ENCODE measurements at regions not wholly inside any gene's neighbourhood (a gene's known extent, or its start where the extent isn't known, plus 50 kb on each side); places are given as distances from the start of the nearest gene placed in this dataset.

DNA sequence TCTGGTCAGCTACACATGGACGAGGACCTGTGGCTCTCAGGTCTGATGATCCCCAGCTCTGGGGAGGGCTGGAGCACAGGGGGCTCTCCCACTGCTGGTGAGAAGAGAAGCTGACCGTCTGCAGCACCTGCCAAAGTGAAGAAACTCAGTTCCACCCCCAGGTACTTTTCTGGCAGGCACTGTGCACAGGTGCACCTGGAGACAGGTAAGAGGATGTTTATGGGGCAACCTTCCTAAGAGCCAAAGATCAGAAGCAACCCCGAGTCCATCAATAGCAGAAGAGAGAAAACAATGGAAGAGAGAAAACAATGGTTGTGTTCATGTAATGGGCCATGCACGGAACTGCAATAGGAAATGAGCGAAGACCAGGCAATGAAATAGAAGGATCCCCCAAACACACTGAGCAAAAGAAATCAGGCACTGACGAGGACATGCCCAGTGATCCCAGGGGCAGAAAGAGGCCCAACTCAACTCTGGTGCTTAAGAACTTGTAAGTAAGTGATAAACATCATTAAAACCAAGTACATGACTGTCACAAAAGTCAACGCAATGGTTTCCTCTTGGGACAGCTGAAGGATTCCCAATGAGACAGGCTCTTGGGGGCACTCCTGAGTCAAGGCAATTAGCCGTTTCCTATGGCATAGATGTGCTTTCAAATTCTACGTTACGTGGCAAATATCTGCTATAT is 95.0 kb upstream of the ALDH1A3 start:
- Histone ChIP-seq H3K4me1 (no peaks in the 10 kb centered on the region), H3K27ac (no peak overlapping the region), H3K36me3 (no peaks in the 10 kb centered on the region), H3K9me3 (no peaks in the 10 kb centered on the region), H3K4me3 (no peak overlapping the region), H3K27me3 (no peaks in the 10 kb centered on the region)
- DNase-seq (no peak), ATAC-seq (no peak), FAIRE-seq (no peak)
- TF ChIP-seq, protein P1, sequence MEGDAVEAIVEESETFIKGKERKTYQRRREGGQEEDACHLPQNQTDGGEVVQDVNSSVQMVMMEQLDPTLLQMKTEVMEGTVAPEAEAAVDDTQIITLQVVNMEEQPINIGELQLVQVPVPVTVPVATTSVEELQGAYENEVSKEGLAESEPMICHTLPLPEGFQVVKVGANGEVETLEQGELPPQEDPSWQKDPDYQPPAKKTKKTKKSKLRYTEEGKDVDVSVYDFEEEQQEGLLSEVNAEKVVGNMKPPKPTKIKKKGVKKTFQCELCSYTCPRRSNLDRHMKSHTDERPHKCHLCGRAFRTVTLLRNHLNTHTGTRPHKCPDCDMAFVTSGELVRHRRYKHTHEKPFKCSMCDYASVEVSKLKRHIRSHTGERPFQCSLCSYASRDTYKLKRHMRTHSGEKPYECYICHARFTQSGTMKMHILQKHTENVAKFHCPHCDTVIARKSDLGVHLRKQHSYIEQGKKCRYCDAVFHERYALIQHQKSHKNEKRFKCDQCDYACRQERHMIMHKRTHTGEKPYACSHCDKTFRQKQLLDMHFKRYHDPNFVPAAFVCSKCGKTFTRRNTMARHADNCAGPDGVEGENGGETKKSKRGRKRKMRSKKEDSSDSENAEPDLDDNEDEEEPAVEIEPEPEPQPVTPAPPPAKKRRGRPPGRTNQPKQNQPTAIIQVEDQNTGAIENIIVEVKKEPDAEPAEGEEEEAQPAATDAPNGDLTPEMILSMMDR (IDR thresholded peaks at IDR 0.05): no peak
- WGBS, 2 donors: 73 to 82% methylated on average over 10 of the region's 10 CpGs
- intact Hi-C loops (cut with DNase I): no loop called here

DNA sequence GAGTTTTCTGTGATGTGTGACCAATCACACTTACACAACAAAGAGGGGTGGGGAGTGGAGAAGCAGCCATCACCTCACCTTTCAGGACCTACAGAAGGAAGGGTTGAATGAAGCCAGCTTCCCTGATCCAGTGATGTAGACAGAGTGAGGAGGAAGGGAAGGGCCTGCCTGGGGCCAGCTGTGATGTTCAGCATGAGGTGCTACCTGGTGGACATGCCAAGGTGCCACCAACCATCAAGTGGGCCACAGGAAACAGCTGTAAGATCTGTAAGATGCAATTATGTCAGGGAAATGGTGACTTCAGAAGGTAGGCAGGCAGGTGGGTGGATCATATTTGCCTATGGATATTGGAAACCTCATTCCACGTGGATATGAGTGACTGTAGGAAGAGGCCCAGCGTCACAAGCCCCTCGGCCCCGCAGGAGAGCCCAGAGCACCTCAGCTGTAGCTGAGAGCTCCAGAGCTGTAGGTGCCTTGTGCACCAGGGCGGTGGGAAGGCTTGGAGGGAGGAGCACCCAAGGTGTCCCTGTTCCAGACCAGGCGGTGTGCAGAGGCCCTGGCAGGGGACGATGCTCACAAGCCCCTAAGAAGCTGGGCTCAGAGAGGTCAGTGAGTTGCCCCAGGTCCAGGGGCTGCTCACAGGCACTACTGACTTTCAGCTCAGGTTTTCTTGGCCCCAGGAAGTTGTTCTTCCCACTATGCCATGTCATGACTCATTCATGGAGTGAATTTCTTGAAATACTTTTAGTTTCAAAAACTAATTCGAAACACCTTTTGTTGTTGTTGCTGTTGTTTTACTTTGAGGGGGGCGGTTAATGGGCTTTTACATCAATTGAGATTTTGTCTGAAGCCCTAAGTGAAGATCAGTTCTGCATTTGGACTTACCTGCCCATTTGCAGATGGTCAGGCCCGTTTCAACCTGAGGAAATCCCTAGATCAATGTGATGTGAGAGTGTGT is 94.2 kb upstream of the ALDH1A3 start:
- Histone ChIP-seq H3K27ac (no peak overlapping the region), H3K4me3 (no peak overlapping the region), H3K36me3 (no peaks in the 10 kb centered on the region), H3K9me3 (no peaks in the 10 kb centered on the region), H3K4me1 (no peaks in the 10 kb centered on the region), H3K27me3 (no peaks in the 10 kb centered on the region)
- intact Hi-C loops (cut with DNase I): no loop called here
- TF ChIP-seq, protein P1 (IDR thresholded peaks at IDR 0.05): no peak
- peak in 3 of 6 donors; percentile 2 to 39 (median 9) for DNase-seq
- FAIRE-seq: no peak
- 67 to 80% methylated on average over 10 of the region's 10 CpGs for WGBS, 2 donors
- no peak for ATAC-seq

GRCh38 chr15:100786139-100786531 is 93.5 kb upstream of the ALDH1A3 start:
- ATAC-seq (no peak), DNase-seq (no peak), FAIRE-seq (no peak)
- 75 to 89% methylated on average over 4 to 5 of the region's 5 CpGs for WGBS, 2 donors
- no peaks in the 10 kb centered on the region for H3K9me3 ChIP-seq
- H3K27me3 ChIP-seq: no peaks in the 10 kb centered on the region
- intact Hi-C loops (cut with DNase I): no loop called here
- H3K4me1 ChIP-seq: no peaks in the 10 kb centered on the region
- H3K4me3 ChIP-seq: no peak overlapping the region
- TF ChIP-seq, protein P1 (IDR thresholded peaks at IDR 0.05): no peak
- H3K36me3 ChIP-seq: no peaks in the 10 kb centered on the region
- no peak overlapping the region for H3K27ac ChIP-seq

DNA sequence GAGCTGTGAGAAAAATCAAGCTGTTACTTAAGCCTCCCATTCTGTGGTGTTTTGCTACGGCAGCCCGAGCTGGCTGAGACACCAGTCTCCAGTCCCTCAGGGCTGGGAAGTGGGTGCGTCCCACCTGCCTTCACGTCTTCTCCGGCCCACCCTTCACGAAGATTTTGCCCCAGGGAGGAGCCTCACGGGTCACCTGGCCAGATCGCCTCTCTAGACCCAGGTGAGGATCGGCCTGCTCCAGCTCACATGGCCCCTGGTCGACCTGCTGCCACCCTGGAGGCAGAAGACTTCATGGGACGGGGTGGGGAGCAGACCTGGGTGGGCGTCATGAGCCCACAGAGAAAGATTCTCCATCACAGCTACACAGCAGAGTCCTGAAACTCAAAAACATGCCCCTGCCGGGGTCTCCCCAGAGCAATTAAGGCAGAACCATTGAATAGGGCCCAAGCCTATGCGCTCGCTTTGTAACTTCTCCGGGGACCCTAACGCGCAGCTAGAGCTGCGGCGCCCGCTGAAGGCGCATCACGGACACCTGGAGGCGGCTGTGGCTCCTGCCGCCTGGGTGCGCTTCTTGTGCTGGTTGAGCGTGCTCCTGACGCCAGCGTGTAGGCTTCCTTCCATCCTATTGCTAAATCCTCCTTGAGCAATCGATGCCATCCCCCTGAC is 92.6 kb upstream of the ALDH1A3 start:
- WGBS, 2 donors: 87 to 89% methylated on average over 30 of the region's 30 CpGs
- intact Hi-C loops (cut with DNase I): no loop called here
- Histone ChIP-seq H3K4me1 (no peaks in the 10 kb centered on the region), H3K9me3 (no peaks in the 10 kb centered on the region), H3K4me3 (no peak overlapping the region), H3K27me3 (no peaks in the 10 kb centered on the region), H3K27ac (no peak overlapping the region), H3K36me3 (no peaks in the 10 kb centered on the region)
- TF ChIP-seq, protein P1 (IDR thresholded peaks at IDR 0.05): no peak
- no peak for FAIRE-seq
- no peak for ATAC-seq
- peak in 3 of 6 donors; percentile 4 to 38 (median 5) for DNase-seq

All from pancreas (tissue), 10 donors.